ENCODE measurements at regions not wholly inside any gene's neighbourhood (a gene's known extent, or its start where the extent isn't known, plus 50 kb on each side); places are given as distances from the start of the nearest gene placed in this dataset.
A peak's percentile ranks its signal among the peaks of the same experiment; 100 is the strongest.

GRCh38 chr6:21533678-21534077, 59.9 kb upstream of the SOX4 start:
- intact Hi-C loops (cut with DNase I; ENCODE audit: low total_unique reads), result no loop called here
- 66 to 84% (median 77%) methylated on average over 1 of the region's 1 CpG for WGBS, 5 donors

DNA sequence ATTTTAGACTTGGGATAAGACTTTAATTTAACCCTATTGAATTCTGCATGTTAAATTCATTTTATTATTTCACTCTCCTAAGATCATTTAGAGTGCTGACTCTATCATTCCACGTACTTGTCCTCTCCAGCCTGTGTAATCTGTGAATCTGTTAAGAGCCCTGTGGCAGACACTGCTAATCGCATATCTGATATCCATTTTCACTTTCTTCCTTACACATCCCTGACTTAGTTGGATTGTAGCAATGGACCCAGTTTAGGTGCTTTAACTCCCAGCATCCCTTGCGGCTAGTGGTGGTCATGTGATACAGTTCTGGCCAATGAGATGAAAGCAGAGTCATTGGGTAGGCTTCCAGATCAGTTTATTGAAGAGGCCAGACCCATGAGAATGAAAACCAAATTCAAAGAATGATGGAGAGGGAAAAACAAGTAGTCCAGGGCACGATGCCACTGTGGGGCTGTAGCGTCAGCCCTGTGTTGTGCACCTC, 57.2 kb upstream of the SOX4 start:
- no peaks in the 10 kb centered on the region for H3K9me3 ChIP-seq
- peaks cover 0 to 10% (median 0%) of the 10 kb centered on the region in 4 donors for H3K4me1 ChIP-seq
- H3K36me3 ChIP-seq, result no peaks in the 10 kb centered on the region
- no peak overlapping the region for H3K4me3 ChIP-seq
- TF ChIP-seq POLR2AphosphoS5 (IDR thresholded peaks at IDR 0.05) (no peak), POLR2A (IDR thresholded peaks at IDR 0.05) (no peak), EP300 (IDR thresholded peaks at IDR 0.05) (no peak)
- TF ChIP-seq, protein P1, sequence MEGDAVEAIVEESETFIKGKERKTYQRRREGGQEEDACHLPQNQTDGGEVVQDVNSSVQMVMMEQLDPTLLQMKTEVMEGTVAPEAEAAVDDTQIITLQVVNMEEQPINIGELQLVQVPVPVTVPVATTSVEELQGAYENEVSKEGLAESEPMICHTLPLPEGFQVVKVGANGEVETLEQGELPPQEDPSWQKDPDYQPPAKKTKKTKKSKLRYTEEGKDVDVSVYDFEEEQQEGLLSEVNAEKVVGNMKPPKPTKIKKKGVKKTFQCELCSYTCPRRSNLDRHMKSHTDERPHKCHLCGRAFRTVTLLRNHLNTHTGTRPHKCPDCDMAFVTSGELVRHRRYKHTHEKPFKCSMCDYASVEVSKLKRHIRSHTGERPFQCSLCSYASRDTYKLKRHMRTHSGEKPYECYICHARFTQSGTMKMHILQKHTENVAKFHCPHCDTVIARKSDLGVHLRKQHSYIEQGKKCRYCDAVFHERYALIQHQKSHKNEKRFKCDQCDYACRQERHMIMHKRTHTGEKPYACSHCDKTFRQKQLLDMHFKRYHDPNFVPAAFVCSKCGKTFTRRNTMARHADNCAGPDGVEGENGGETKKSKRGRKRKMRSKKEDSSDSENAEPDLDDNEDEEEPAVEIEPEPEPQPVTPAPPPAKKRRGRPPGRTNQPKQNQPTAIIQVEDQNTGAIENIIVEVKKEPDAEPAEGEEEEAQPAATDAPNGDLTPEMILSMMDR (IDR thresholded peaks at IDR 0.05), result no peak
- H3K27ac ChIP-seq, result no peak overlapping the region
- intact Hi-C loops (cut with DNase I; ENCODE audit: low total_unique reads), result no loop called here
- 87 to 97% (median 91%) methylated on average over 5 of the region's 5 CpGs for WGBS, 5 donors
- DNase-seq, result no peak
- H3K27me3 ChIP-seq, result no peaks in the 10 kb centered on the region

More at GRCh38 chr6:21533678-21534077, 59.9 kb upstream of the SOX4 start:
- no peaks in the 10 kb centered on the region for H3K27me3 ChIP-seq
- H3K4me3 ChIP-seq, result no peak overlapping the region
- no peaks in the 10 kb centered on the region for H3K9me3 ChIP-seq
- H3K36me3 ChIP-seq, result no peaks in the 10 kb centered on the region
- H3K4me1 ChIP-seq, result peaks cover 0 to 10% (median 0%) of the 10 kb centered on the region in 4 donors
- TF ChIP-seq EP300 (IDR thresholded peaks at IDR 0.05) (no peak), POLR2A (IDR thresholded peaks at IDR 0.05) (no peak), POLR2AphosphoS5 (IDR thresholded peaks at IDR 0.05) (no peak)
- TF ChIP-seq, protein P1 (IDR thresholded peaks at IDR 0.05), result no peak
- H3K27ac ChIP-seq, result no peak overlapping the region
- DNase-seq, result no peak

DNA sequence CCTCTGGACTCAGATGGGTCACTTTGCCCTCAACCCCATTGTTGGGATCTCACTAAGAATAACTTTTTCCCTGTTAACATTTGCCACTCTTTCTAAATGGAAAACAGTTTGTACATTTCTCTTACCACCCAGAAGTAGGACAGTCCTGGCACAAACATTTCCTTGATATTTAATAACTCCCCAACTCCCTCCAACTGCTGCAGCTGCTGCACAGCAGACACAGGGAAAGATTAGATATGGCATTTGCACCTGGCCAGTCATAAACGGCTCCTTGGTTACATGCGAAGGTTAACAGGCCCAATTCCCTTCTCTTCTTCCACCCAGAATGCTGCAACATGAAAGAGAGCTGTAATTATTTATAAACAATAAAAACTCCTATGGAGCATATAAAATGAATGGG, 55.9 kb upstream of the SOX4 start:
- intact Hi-C loops (cut with DNase I; ENCODE audit: low total_unique reads), result no loop called here
- Histone ChIP-seq H3K36me3 (no peaks in the 10 kb centered on the region), H3K4me3 (no peak overlapping the region), H3K27ac (no peak overlapping the region), H3K9me3 (no peaks in the 10 kb centered on the region), H3K27me3 (no peaks in the 10 kb centered on the region), H3K4me1 (peaks cover 0 to 10% (median 0%) of the 10 kb centered on the region in 4 donors)
- TF ChIP-seq, protein P1 (IDR thresholded peaks at IDR 0.05), result no peak
- TF ChIP-seq EP300 (IDR thresholded peaks at IDR 0.05), result no peak
- no peak for TF ChIP-seq POLR2AphosphoS5 (IDR thresholded peaks at IDR 0.05)
- TF ChIP-seq POLR2A (IDR thresholded peaks at IDR 0.05), result no peak
- peak; percentile 30 to 52 for DNase-seq
- whole genome bisulfite sequencing, 5 donors, result 21 to 51% (median 41%) methylated on average over 2 of the region's 2 CpGs

GRCh38 chr6:21538186-21538798, 55.3 kb upstream of the SOX4 start:
- WGBS, 5 donors, result 69 to 83% (median 77%) methylated on average over 5 of the region's 5 CpGs
- DNase-seq, result peak in 1 of 2 donors; percentile 16

More at GRCh38 chr6:21538186-21538798, 55.3 kb upstream of the SOX4 start:
- Histone ChIP-seq H3K4me1 (peaks cover 0 to 10% (median 0%) of the 10 kb centered on the region in 4 donors), H3K27me3 (no peaks in the 10 kb centered on the region), H3K4me3 (no peak overlapping the region), H3K9me3 (no peaks in the 10 kb centered on the region), H3K27ac (no peak overlapping the region), H3K36me3 (no peaks in the 10 kb centered on the region)
- intact Hi-C loops (cut with DNase I; ENCODE audit: low total_unique reads), result no loop called here
- TF ChIP-seq EP300 (IDR thresholded peaks at IDR 0.05), result no peak
- no peak for TF ChIP-seq POLR2AphosphoS5 (IDR thresholded peaks at IDR 0.05)
- TF ChIP-seq POLR2A (IDR thresholded peaks at IDR 0.05), result no peak
- TF ChIP-seq, protein P1 (IDR thresholded peaks at IDR 0.05), result no peak
